HG03521 (cell line): ENCODE measurements at regions not wholly inside any gene's neighbourhood (a gene's known extent, or its start where the extent isn't known, plus 50 kb on each side); places are given as distances from the start of the nearest gene placed in this dataset.
"Not testable (repeated sequence)": the region's sequence is repeated elsewhere in the genome, so short reads cannot be mapped to it uniquely, and the experiment has no call there.

ENCODE experiments used
- ATAC-seq: cut with Tn5 transposase; IDR thresholded peaks from one replicate; pipeline ENCODE4 v1.9.1; 2021; ENCODE audit warnings: mild to moderate bottlenecking, moderate library complexity; ENCODE audit not compliant: unreplicated experiment

GRCh38 chr6:105858639-105859038, 227.5 kb upstream of the PRDM1 start:
- ATAC-seq = not testable (repeated sequence)

DNA sequence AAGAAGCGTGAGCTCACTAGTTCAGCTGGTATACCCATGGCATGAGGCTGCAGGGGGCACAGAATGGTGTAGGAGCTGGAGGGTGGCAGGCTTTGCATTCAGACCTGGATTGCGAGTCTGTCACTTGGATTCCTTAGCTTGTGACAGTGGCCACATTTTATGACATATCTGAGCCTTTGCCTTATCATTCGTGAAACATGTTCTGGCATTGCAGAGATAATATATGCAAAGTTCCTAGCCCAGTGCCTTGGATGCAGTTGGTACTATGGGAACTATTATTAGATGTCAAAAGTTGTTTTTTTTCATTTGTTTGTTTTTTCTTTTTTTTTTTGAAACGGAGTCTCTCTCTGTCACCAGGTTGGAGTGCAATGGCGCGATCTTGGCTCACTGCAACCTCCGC, 230.7 kb upstream of the PRDM1 start:
- ATAC-seq = no peak

- not testable (repeated sequence) for ATAC-seq
Observed at GRCh38 chr6:105853979-105854378, 232.2 kb upstream of the PRDM1 start.

GRCh38 chr6:105851606-105852005, 234.5 kb upstream of the PRDM1 start:
- ATAC-seq = no peak

- ATAC-seq = no peak
Observed at GRCh38 chr6:105851113-105851580, 235.0 kb upstream of the PRDM1 start.

GRCh38 chr6:105850261-105851112, 235.6 kb upstream of the PRDM1 start:
- no peak for ATAC-seq

DNA sequence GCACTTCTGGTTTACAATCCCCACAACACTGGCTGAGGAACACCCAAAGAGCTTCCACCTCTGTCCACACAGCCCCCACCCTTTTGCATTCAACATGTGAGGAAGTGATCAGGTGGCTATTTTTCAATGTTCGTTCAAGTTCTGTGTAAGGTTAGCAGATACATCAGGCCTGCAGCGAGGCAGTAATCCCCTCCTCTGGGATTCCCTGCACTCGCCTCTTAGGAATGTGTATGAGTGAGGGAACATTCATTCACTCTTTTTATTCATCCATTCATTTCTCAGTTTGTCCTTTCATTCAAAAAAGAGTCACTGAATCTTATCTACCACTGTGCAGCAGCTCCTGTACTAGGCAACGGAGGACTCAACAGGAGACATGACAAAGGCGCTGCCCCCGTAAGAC, 236.4 kb upstream of the PRDM1 start:
- no peak for ATAC-seq

DNA sequence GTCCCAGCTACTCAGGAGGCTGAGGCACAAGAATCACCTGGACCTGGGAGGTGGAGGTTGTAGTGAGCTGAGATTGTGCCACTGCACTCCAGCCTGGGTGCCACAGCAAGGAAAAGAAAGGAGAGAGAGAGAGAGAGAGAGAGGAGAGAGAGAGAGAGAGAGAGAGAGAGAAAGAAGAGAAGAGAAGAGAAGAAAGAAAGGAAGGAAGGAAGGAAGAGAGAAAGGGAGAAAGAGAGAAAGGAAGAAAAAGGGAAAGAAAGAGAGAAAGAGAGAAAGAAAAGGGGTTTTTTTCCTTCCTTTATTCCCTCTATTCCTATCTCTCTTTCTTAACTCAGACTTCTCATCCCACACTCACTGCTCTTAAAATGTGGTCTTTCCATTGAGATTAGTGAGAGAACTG, 238.7 kb upstream of the PRDM1 start:
- ATAC-seq = no peak

DNA sequence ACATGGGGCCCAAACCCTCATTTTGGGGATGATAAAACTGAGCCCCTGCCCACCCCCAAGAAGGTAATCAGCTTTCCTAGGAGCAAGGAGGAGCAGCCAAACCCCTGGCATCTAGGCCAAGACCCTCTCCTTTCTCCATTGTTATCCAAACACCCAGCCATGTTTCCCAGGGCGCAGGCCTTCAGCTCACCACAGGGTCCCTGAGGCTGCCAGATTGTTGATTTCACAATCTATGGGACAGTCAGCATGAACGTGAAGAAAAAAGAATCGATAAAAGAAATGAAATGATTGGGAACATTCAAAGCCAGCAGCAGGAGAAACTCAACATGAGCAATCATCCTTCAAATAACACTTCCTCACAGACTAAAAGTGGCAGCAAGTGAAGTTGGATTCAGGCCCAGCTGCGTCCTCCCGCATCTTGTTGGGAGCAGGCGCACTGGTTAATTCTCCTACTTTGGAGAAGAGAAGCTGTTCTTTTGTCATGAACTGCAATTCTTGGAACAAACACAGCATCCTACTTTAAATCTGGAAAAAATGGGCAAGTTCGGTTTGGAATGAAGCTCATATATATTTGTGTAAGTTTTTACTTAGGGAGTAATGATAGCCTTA, 241.8 kb upstream of the PRDM1 start:
- ATAC-seq = no peak

GRCh38 chr6:105839266-105839665, 246.9 kb upstream of the PRDM1 start:
- ATAC-seq = no peak

GRCh38 chr6:105838171-105838570, 248.0 kb upstream of the PRDM1 start:
- no peak for ATAC-seq

DNA sequence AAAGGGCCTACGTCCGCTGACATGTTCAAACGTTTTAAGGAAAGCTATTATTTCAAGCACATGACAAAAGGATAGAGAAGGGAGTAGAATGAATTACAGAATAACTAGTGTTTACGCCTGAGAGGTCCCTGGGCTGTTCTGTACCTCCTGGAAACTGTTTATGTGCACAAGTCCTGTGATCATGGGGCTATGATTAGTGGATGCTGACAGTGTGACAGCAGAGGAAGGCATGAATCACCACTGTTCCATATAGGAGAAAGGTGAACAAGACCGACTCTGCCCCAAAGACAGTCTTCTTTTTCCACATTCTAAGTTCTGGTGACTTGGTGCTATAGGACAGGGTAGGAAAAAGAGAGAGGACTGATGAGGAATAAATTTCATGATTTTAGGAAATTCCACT, 249.2 kb upstream of the PRDM1 start:
- ATAC-seq = no peak

- ATAC-seq = no peak
Observed at GRCh38 chr6:105836379-105836778, 249.8 kb upstream of the PRDM1 start.

DNA sequence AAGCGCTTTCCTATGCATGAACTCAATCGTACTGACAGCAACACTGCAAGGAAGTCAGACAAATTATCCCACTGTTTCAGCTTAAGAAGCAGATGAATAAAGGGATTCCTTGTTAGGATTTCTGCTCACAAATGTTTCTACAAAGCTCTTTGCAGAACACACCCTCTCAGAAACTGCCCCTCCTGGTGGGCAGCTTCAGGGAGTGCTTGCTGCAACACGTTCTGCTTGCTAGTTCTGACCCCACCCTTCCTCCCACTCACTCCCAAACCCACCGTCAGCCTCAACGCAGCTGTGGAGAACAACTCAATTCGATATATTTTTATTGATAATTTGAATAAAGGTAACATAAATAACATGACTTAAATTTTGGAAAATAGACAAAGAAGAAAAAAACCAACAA, 250.8 kb upstream of the PRDM1 start:
- ATAC-seq = no peak

DNA sequence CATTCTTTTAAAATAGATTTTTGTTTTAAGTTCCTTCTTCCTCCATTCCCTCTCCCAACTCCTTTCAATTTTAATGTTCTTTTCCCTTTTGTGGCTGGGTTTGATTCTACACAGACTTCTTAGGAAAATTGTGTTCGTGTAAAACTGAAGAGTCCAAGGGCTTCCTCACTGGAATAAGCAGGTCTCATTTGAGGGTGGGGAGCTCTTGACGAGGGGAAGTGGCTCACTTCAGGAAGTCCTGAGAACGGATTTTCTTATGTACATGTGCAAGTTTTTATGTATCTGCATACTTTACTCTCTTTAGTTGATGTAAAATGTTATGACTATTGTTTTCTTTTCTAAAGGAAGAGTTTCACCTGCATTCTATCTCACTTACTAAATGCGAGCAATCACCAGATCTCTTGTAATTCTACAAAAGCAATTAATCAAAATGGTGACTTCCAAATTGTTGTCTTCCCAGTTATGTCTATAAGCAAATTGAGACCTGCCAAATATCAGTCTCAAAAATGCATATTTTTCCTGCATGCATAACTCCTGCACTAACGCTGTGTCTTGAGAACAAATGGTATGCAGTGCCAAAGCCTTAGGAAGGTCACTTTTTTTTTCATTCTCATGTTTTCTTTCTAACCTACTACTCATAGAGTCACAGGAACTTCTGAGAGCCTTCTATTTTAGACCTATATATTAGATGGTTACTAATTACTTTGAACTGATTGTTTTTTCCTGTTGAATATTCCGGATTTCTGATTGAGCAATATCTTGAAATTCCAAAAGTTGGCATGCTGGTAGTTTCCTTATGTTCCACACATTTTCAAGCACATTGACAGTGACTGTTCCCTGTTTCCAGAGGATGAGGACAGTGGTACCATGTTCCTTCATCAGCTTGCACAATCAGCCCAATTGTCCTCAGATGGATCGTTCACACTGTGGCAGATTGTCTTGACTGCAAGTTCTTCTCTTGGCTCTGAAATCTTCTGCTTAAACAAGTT, 251.9 kb upstream of the PRDM1 start:
- no peak for ATAC-seq

DNA sequence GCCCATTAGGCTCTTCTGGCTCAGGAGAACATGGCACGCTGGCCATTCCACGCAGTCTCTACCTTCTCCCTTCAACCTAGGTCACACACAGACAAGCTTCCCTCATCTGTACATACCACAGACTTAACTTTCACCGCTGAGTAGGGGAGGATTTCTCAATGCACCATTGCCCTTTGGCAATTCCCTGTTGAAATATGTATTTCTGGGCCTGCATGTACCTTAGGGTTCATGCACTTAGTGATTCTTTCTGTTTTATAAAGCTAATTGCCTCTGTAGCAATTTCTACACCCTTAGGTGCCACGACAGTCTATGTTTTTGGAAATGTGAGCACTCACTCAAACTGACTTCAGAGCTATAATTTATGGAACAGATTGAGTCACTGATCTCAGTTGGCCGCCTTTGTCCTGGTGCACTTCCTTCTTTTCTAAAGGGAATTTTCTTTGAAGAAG, 253.8 kb upstream of the PRDM1 start:
- no peak for ATAC-seq

DNA sequence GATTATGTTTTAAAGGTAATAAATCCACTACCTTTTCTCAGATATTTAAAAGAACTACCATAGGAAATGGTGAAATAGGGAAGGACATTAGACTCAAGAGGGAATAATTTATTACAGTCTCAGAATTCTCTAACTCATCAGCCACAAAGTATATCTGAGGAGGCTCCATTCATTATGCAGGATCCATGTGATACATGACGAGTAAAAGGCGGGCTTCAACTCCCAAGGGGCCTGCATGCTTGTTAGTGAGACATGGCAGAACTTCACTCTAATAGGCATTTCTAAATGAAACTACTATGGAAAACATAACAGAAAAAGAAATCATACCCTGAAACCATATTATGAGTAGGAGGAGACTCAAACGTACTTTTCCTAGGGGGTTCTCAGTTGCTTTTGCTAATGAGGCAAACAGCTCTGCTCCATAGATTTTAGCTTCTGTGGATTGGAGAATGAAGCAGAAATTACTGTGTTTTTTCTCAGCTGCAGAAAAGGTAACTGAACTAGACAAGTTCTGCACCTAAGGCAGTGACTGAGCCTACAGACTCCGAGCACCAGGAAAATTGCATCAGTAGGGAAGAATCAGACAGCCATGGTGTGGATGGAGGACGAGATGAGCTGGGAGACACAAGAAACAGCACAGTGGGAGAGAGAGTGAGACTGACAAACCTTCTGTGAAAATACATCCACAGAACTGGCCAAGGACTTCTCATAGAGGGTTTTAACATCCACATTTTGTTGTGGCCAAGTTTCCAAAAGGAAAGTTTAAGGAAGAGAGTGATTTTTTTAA, 254.6 kb upstream of the PRDM1 start:
- no peak for ATAC-seq

DNA sequence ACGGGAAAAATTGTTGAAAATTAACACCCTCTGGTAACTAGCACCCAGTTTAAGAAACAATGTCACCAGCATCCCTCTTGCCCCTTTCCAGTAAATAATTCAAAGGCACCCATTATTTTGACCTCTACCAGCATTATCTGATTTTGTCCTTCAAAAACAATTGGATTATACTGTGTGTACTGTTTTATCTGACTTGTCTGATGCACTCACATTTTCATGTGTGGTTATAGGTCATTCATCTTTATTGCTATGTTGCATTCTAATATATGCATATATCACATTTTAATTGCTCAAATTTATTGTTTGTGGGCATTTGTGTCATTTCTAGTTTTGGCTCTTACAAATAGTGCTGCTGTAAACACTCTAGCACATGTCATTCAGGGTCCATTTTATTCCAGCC, 260.9 kb upstream of the PRDM1 start:
- ATAC-seq = no peak

GRCh38 chr6:105824732-105825131, 261.4 kb upstream of the PRDM1 start:
- ATAC-seq = no peak

GRCh38 chr6:105821777-105822176, 264.4 kb upstream of the PRDM1 start:
- no peak for ATAC-seq
